ENCODE measurements at regions not wholly inside any gene's neighbourhood (a gene's known extent, or its start where the extent isn't known, plus 50 kb on each side); places are given as distances from the start of the nearest gene placed in this dataset.

DNA sequence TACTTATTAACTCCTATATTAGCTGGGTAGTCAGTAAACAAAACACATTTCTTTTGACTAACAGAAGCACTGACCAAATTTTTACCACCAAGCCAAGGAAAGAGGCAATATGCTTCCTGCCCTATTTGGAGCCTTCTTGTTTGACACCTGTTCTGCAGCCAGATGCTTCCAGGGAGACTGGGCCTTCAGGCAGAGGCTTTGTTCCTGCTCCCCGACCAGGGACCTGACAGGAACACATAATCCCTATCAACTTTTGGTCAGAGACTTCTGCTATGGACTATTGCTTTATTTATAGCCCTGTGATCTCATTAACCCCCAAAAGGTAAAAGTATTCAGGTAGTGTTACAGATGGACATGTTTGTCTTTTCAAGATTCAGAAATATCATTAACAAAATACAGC is 541.3 kb downstream of the NTRK3 start (continued):
- TF ChIP-seq, protein P1, sequence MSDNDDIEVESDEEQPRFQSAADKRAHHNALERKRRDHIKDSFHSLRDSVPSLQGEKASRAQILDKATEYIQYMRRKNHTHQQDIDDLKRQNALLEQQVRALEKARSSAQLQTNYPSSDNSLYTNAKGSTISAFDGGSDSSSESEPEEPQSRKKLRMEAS (IDR thresholded peaks at IDR 0.05) = no peak

DNA sequence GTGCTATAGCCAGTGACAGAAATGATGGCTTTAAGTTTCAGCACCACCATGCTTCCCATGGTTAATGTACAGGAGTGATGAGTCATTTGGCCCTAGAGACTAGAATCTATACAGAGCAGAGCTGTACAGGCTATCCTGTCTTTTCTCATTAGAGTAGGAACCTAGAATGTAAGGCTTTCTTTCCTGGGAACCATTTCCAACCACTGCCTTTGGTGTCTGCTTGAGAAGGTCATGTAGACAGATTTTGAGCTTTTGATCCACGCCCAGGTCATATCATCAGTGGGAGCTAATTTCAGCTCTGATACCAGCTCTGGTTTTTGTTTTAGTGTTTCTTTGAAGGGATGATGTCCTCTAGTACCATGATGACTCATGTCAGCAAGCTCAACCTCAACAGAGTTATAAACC is 543.1 kb downstream of the NTRK3 start:
- Histone ChIP-seq H3K9me3 (ENCODE audit: control insufficient read depth in 1 of 2, insufficient read depth in 1 of 2, low read depth in 1 of 2, low read length in 2 of 2) (peaks cover 16 to 21% of the 10 kb centered on the region in 2 experiments; a peak in 2 of 4 replicates), H2AFZ (ENCODE audit: low read depth, low read length, poor library complexity, severe bottlenecking) (no peak overlapping the region), H3K27ac (ENCODE audit: low read depth, low read length) (no peak overlapping the region), H3K9me2 (ENCODE audit: insufficient read depth) (no peaks in the 10 kb centered on the region), H3K27me3 (ENCODE audit: insufficient read depth, low read length) (no peaks in the 10 kb centered on the region), H4K20me1 (ENCODE audit: insufficient read depth) (no peaks in the 10 kb centered on the region), H3K36me3 (ENCODE audit: control insufficient read depth in 1 of 2, insufficient read depth in 2 of 2, low read length in 2 of 2) (no peaks in the 10 kb centered on the region), H3K79me2 (ENCODE audit: insufficient read depth, low read length) (no peaks in the 10 kb centered on the region), H3K4me1 (ENCODE audit: control insufficient read depth in 1 of 2, insufficient read depth in 2 of 2, low read length in 2 of 2) (no peaks in the 10 kb centered on the region), H3K4me2 (ENCODE audit: low read length) (no peak overlapping the region), H3K4me3 (replicated peaks in 1 of 2; ENCODE audit: low read depth in 1 of 2, low read length in 2 of 2) (no peak overlapping the region), H3K9ac (ENCODE audit: low read length) (no peak overlapping the region)
- RAD21 ChIA-PET (ENCODE audit: low non-redundant PET in 1 of 2, low total read pairs in 2 of 2, uncharacterized antibody in 2 of 2, unreplicated experiment in 2 of 2) = no interaction called here
- POLR2A ChIA-PET = no interaction called here
- intact Hi-C loops (cut with micrococcal nuclease) = no loop called here
- ATAC-seq (no peak), DNase-seq (ENCODE audit: low read depth, low spot score) (no peak)
- CTCF ChIA-PET = no interaction called here
- no TSS peak for BruUV-seq (replicated peaks)
- TF ChIP-seq, protein P2, sequence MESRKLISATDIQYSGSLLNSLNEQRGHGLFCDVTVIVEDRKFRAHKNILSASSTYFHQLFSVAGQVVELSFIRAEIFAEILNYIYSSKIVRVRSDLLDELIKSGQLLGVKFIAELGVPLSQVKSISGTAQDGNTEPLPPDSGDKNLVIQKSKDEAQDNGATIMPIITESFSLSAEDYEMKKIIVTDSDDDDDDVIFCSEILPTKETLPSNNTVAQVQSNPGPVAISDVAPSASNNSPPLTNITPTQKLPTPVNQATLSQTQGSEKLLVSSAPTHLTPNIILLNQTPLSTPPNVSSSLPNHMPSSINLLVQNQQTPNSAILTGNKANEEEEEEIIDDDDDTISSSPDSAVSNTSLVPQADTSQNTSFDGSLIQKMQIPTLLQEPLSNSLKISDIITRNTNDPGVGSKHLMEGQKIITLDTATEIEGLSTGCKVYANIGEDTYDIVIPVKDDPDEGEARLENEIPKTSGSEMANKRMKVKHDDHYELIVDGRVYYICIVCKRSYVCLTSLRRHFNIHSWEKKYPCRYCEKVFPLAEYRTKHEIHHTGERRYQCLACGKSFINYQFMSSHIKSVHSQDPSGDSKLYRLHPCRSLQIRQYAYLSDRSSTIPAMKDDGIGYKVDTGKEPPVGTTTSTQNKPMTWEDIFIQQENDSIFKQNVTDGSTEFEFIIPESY (IDR thresholded peaks at IDR 0.05; ENCODE audit: extremely low read depth, insufficient replicate concordance, low read length) = no peak
- TF ChIP-seq, protein P3, sequence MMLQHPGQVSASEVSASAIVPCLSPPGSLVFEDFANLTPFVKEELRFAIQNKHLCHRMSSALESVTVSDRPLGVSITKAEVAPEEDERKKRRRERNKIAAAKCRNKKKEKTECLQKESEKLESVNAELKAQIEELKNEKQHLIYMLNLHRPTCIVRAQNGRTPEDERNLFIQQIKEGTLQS (IDR thresholded peaks at IDR 0.05) = no peak
- TF ChIP-seq FOSL1 (IDR thresholded peaks at IDR 0.05; ENCODE audit: low read depth) = no peak
- TF ChIP-seq, protein P1 (IDR thresholded peaks at IDR 0.05) = no peak
- no peak for TF ChIP-seq SIN3A (IDR thresholded peaks at IDR 0.05; ENCODE audit: low read depth)
- TF ChIP-seq CBX3 (IDR thresholded peaks at IDR 0.05; ENCODE audit: low read depth) = no peak
- TF ChIP-seq, protein P4, sequence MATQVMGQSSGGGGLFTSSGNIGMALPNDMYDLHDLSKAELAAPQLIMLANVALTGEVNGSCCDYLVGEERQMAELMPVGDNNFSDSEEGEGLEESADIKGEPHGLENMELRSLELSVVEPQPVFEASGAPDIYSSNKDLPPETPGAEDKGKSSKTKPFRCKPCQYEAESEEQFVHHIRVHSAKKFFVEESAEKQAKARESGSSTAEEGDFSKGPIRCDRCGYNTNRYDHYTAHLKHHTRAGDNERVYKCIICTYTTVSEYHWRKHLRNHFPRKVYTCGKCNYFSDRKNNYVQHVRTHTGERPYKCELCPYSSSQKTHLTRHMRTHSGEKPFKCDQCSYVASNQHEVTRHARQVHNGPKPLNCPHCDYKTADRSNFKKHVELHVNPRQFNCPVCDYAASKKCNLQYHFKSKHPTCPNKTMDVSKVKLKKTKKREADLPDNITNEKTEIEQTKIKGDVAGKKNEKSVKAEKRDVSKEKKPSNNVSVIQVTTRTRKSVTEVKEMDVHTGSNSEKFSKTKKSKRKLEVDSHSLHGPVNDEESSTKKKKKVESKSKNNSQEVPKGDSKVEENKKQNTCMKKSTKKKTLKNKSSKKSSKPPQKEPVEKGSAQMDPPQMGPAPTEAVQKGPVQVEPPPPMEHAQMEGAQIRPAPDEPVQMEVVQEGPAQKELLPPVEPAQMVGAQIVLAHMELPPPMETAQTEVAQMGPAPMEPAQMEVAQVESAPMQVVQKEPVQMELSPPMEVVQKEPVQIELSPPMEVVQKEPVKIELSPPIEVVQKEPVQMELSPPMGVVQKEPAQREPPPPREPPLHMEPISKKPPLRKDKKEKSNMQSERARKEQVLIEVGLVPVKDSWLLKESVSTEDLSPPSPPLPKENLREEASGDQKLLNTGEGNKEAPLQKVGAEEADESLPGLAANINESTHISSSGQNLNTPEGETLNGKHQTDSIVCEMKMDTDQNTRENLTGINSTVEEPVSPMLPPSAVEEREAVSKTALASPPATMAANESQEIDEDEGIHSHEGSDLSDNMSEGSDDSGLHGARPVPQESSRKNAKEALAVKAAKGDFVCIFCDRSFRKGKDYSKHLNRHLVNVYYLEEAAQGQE (IDR thresholded peaks at IDR 0.05; ENCODE audit: low read depth) = no peak
- TF ChIP-seq POLR2AphosphoS5 (IDR thresholded peaks at IDR 0.05; ENCODE audit: low read depth, low read length) = no peak
- no peak for TF ChIP-seq SP1 (IDR thresholded peaks at IDR 0.05; ENCODE audit: low read depth)
- TF ChIP-seq ZFX (IDR thresholded peaks at IDR 0.05) = no peak
- no peak for TF ChIP-seq SRF (IDR thresholded peaks at IDR 0.05; ENCODE audit: low read depth)
- TF ChIP-seq ELF1 (IDR thresholded peaks at IDR 0.05; ENCODE audit: borderline replicate concordance, low read depth) = no peak
- TF ChIP-seq EZH2 (IDR thresholded peaks at IDR 0.05) = no peak
- no peak for TF ChIP-seq JUND (IDR thresholded peaks at IDR 0.05)
- no peak for TF ChIP-seq RAD21 (IDR thresholded peaks at IDR 0.05; ENCODE audit: low read depth)
